ENCODE measurements at regions not wholly inside any gene's neighbourhood (a gene's known extent, or its start where the extent isn't known, plus 50 kb on each side); places are given as distances from the start of the nearest gene placed in this dataset.

DNA sequence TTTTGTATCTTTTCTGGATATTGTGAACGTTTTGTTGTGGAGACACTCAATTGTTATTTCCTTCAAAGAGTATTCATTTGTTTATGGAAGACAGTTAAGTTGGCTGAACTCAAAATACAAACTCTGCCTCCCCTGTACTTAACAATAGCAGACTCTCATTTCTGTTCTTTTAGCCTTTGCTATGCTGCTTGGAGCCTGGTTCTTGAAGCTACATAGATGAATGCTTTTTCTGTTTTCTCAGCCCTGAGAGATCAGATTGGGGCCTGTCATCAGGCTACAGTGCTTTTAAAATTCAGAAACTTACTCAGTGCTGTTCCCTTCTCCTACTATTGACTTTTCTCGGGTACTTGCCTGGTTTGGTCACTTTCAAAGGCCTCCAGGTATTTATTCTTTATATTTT lies 215.7 kb upstream of the LYPLAL1 start:
- TF ChIP-seq POLR2A (IDR thresholded peaks at IDR 0.05; ENCODE audit: low read depth, low read length) (no peak), TAF1 (IDR thresholded peaks at IDR 0.05; ENCODE audit: low read depth, low read length) (no peak), POLR2AphosphoS5 (IDR thresholded peaks at IDR 0.05; ENCODE audit: low read depth, low read length) (no peak), PAX5 (IDR thresholded peaks at IDR 0.05; ENCODE audit: insufficient read depth, low read length, severe bottlenecking) (no peak)
